ENCODE measurements at regions not wholly inside any gene's neighbourhood (a gene's known extent, or its start where the extent isn't known, plus 50 kb on each side); places are given as distances from the start of the nearest gene placed in this dataset.

DNA sequence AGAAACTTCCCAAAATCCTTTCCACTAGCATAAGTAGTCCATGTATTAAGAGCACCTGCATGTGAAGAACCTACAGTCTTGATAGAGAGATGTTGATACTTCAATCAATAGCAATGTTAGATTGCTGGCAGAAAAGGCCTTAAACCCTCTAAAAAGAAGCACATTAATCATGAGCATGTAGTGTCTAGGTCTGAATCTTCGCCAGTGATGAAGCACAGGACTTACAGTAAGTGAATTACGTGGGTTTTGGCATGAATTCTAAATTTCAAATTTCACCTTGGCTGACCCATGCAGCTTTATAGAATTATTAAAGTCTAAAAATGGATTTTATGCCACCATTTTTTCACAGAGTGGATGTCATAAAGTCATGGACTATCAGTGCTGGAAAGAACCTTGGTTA lies 791.6 kb upstream of the NOVA1 start:
- Histone ChIP-seq H3K56ac (ENCODE audit: extremely low read depth, insufficient read depth, low read length) (no peak overlapping the region), H3K4ac (ENCODE audit: low read depth, low read length) (no peak overlapping the region), H3K79me1 (ENCODE audit: low read depth in 1 of 2, low read length in 2 of 2) (no peaks in the 10 kb centered on the region), H3K9me3 (ENCODE audit: control insufficient read depth, insufficient read depth, low read length) (peaks cover 7% of the 10 kb centered on the region), H3K27me3 (ENCODE audit: control insufficient read depth, insufficient read depth, low read length) (no peaks in the 10 kb centered on the region), H2AFZ (replicated peaks; ENCODE audit: low read length, poor library complexity) (no peak overlapping the region), H2BK20ac (ENCODE audit: low read depth, low read length) (no peak overlapping the region), H3K4me3 (ENCODE audit: insufficient read depth, low read depth, low read length) (no peak overlapping the region), H4K8ac (ENCODE audit: low read depth in 2 of 2, low read length in 2 of 2) (no peak overlapping the region), H3K36me3 (ENCODE audit: control insufficient read depth, insufficient read depth, low read length) (no peaks in the 10 kb centered on the region), H2BK5ac (ENCODE audit: low read depth, low read length, poor library complexity, severe bottlenecking) (no peak overlapping the region), H4K20me1 (ENCODE audit: insufficient read depth, low read length) (no peaks in the 10 kb centered on the region), H4K5ac (ENCODE audit: low read depth, low read length) (no peak overlapping the region), H2BK120ac (ENCODE audit: low read depth, low read length) (no peak overlapping the region), H3K4me1 (ENCODE audit: control insufficient read depth, insufficient read depth, low read length) (no peaks in the 10 kb centered on the region), H3K4me2 (ENCODE audit: low read depth, low read length) (no peak overlapping the region), H3K27ac (ENCODE audit: insufficient read depth, low read length) (no peak overlapping the region), H2AK9ac (replicated peaks; ENCODE audit: low read depth, low read length, poor library complexity) (no peak overlapping the region), H3K23ac (ENCODE audit: low read depth, low read length) (no peak overlapping the region), H2BK15ac (ENCODE audit: low read depth, low read length) (no peak overlapping the region), H3K9ac (ENCODE audit: low read depth, low read length) (no peak overlapping the region), H3K18ac (ENCODE audit: low read depth, low read length) (no peak overlapping the region), H3K14ac (replicated peaks; ENCODE audit: low read depth, low read length) (no peak overlapping the region), H3K9me1 (ENCODE audit: insufficient read depth, low read length) (no peaks in the 10 kb centered on the region), H2AK5ac (ENCODE audit: low read depth, low read length) (no peak overlapping the region), H4K91ac (ENCODE audit: insufficient read depth, low read depth, low read length) (no peak overlapping the region)
- no peak for TF ChIP-seq BHLHE40 (IDR thresholded peaks at IDR 0.05; ENCODE audit: low read depth, low read length)
- TF ChIP-seq, protein P1, sequence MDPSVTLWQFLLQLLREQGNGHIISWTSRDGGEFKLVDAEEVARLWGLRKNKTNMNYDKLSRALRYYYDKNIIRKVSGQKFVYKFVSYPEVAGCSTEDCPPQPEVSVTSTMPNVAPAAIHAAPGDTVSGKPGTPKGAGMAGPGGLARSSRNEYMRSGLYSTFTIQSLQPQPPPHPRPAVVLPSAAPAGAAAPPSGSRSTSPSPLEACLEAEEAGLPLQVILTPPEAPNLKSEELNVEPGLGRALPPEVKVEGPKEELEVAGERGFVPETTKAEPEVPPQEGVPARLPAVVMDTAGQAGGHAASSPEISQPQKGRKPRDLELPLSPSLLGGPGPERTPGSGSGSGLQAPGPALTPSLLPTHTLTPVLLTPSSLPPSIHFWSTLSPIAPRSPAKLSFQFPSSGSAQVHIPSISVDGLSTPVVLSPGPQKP (IDR thresholded peaks at IDR 0.05; ENCODE audit: borderline replicate concordance, low read depth, low read length): no peak
- no peak for TF ChIP-seq RAD21 (IDR thresholded peaks at IDR 0.05; ENCODE audit: low read length)
- TF ChIP-seq SMC3 (IDR thresholded peaks at IDR 0.05; ENCODE audit: low read depth, low read length): no peak
- no peak for TF ChIP-seq CEBPB (IDR thresholded peaks at IDR 0.05; ENCODE audit: low read depth, low read length)
- no peak for TF ChIP-seq NFE2L2 (IDR thresholded peaks at IDR 0.05; ENCODE audit: low read depth, low read length)
- no peak for TF ChIP-seq POLR2A (IDR thresholded peaks at IDR 0.05; ENCODE audit: low read depth, low read length)
- no peak for TF ChIP-seq RCOR1 (IDR thresholded peaks at IDR 0.05; ENCODE audit: insufficient replicate concordance, low read length)
- ChIA-PET POLR2A (ENCODE audit: unreplicated experiment) (no interaction called here), CTCF (no interaction called here)
- WGBS, 2 experiments (ENCODE audit: extremely low coverage in 2 of 2, insufficient read length in 1 of 2): no CpG with 5 or more reads among the region's 2 CpGs
- ATAC-seq (ENCODE audit: low read depth) (no peak), DNase-seq (no peak)
- intact Hi-C loops (cut with micrococcal nuclease): no loop called here
- in situ Hi-C loops (cut with MboI; ENCODE audit: low sequenced_read_pairs): no loop called here
- no TSS peak for BruUV-seq (replicated peaks)
- dilution Hi-C loops (cut with HindIII; ENCODE audit: low sequenced_read_pairs, unreplicated experiment): no loop called here

Data from IMR-90 (cell line).